ENCODE measurements at regions not wholly inside any gene's neighbourhood (a gene's known extent, or its start where the extent isn't known, plus 50 kb on each side); places are given as distances from the start of the nearest gene placed in this dataset.

DNA sequence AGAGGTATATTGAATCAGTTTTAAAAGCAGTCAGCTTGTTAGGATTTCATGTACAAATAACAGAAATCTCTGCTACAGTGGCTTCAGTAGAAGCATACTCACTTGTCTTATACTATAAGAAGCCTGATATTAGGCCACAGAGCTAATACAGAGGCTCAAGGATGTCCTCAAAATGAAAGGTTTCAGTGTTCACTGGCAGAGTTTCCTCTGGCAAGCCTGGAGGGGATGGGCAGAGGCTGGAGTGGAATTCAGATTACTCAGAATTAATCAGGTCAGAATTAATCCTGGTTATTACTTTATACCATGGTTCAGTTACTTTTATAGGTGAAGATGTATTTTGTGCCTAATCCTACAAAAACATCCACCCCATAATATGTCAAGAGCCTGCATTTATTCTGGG, 520.5 kb downstream of the USP25 start:
- TF ChIP-seq, protein P1, sequence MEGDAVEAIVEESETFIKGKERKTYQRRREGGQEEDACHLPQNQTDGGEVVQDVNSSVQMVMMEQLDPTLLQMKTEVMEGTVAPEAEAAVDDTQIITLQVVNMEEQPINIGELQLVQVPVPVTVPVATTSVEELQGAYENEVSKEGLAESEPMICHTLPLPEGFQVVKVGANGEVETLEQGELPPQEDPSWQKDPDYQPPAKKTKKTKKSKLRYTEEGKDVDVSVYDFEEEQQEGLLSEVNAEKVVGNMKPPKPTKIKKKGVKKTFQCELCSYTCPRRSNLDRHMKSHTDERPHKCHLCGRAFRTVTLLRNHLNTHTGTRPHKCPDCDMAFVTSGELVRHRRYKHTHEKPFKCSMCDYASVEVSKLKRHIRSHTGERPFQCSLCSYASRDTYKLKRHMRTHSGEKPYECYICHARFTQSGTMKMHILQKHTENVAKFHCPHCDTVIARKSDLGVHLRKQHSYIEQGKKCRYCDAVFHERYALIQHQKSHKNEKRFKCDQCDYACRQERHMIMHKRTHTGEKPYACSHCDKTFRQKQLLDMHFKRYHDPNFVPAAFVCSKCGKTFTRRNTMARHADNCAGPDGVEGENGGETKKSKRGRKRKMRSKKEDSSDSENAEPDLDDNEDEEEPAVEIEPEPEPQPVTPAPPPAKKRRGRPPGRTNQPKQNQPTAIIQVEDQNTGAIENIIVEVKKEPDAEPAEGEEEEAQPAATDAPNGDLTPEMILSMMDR (IDR thresholded peaks at IDR 0.05; ENCODE audit: partially characterized antibody, unreplicated experiment) = no peak
- no peak overlapping the region for H3K4me3 Mint-ChIP-seq (ENCODE audit: unreplicated experiment)
- no peak overlapping the region for H3K27ac Mint-ChIP-seq (ENCODE audit: unreplicated experiment)
- H3K36me3 Mint-ChIP-seq (ENCODE audit: unreplicated experiment) = no peaks in the 10 kb centered on the region
- peaks cover 2% of the 10 kb centered on the region for H3K27me3 Mint-ChIP-seq (ENCODE audit: unreplicated experiment)
- H3K4me1 Mint-ChIP-seq (ENCODE audit: low read depth, unreplicated experiment) = peaks cover 3% of the 10 kb centered on the region
- DNase-seq = no peak
- H3K9me3 Mint-ChIP-seq (ENCODE audit: unreplicated experiment) = peaks cover 3% of the 10 kb centered on the region

DNA sequence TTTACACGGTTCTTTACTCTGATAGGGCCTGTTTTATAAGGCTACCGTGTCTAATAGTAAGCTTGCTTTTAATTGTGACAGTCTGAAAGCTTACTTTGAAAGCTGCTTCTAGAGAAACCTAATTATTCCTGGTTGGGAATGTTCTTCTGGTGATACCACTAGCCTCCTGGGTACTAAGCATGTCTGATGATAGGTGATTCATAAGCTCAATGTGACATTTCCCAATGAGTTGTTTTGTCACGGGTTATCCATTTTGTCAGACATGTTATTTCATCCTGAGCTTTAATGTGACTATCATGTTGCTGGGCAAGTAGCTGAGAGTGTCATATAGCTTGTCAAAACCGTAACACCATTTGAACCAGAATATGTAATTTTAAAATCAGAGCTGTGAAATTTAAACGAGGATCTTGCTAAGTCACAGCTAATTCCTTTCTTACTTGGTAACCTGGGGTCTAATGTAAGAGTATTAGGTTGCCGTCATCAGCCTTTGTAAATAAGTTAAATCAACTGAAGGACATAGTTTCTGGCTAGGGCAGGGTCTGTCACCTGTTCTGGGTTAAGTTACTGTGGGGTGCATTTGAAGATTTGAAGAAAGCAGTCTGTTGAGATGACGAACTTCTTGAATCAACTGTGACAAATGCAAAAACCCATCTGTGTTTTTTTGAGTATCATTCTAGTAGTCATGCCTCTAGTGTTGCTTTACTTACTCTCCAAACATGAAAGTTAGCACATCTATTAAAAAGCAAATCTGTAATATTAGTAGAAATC, 529.2 kb downstream of the USP25 start:
- peak overlapping the region; percentile 23 for H3K27ac Mint-ChIP-seq (ENCODE audit: unreplicated experiment)
- no peak for DNase-seq
- H3K36me3 Mint-ChIP-seq (ENCODE audit: unreplicated experiment) = no peaks in the 10 kb centered on the region
- H3K4me3 Mint-ChIP-seq (ENCODE audit: unreplicated experiment) = no peak overlapping the region
- no peaks in the 10 kb centered on the region for H3K9me3 Mint-ChIP-seq (ENCODE audit: unreplicated experiment)
- H3K4me1 Mint-ChIP-seq (ENCODE audit: low read depth, unreplicated experiment) = no peaks in the 10 kb centered on the region
- H3K27me3 Mint-ChIP-seq (ENCODE audit: unreplicated experiment) = no peaks in the 10 kb centered on the region
- TF ChIP-seq, protein P1 (IDR thresholded peaks at IDR 0.05; ENCODE audit: partially characterized antibody, unreplicated experiment) = no peak

DNA sequence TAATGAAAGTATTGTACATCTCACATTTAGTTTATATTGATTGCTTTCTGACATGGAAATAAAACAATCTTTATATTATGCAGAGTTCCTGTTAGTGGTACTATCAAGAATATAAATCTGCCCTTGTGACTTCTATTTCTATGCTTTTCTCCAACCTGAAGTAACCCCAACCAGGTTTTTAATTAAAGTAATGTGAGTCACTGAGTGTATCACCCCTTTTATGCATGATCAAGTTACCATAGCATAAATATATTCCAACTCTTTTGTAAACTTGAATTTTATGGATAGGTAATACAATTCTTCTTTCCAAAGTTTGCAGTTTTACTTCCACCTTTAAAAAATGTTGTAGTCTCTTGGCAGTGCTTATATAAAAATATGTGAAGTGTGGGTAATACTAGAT, 532.3 kb downstream of the USP25 start:
- TF ChIP-seq, protein P1 (IDR thresholded peaks at IDR 0.05; ENCODE audit: partially characterized antibody, unreplicated experiment) = no peak
- no peaks in the 10 kb centered on the region for H3K36me3 Mint-ChIP-seq (ENCODE audit: unreplicated experiment)
- H3K4me3 Mint-ChIP-seq (ENCODE audit: unreplicated experiment) = no peak overlapping the region
- no peaks in the 10 kb centered on the region for H3K9me3 Mint-ChIP-seq (ENCODE audit: unreplicated experiment)
- H3K4me1 Mint-ChIP-seq (ENCODE audit: low read depth, unreplicated experiment) = no peaks in the 10 kb centered on the region
- H3K27ac Mint-ChIP-seq (ENCODE audit: unreplicated experiment) = no peak overlapping the region
- no peak for DNase-seq
- no peaks in the 10 kb centered on the region for H3K27me3 Mint-ChIP-seq (ENCODE audit: unreplicated experiment)

- DNase-seq = no peak
- TF ChIP-seq, protein P1 (IDR thresholded peaks at IDR 0.05; ENCODE audit: partially characterized antibody, unreplicated experiment) = no peak
- no peak overlapping the region for H3K27ac Mint-ChIP-seq (ENCODE audit: unreplicated experiment)
- H3K27me3 Mint-ChIP-seq (ENCODE audit: unreplicated experiment) = no peaks in the 10 kb centered on the region
- H3K9me3 Mint-ChIP-seq (ENCODE audit: unreplicated experiment) = no peaks in the 10 kb centered on the region
- H3K4me3 Mint-ChIP-seq (ENCODE audit: unreplicated experiment) = no peak overlapping the region
- H3K36me3 Mint-ChIP-seq (ENCODE audit: unreplicated experiment) = no peaks in the 10 kb centered on the region
- no peaks in the 10 kb centered on the region for H3K4me1 Mint-ChIP-seq (ENCODE audit: low read depth, unreplicated experiment)
Measured at GRCh38 chr21:16264319-16264718, 534.5 kb downstream of the USP25 start.

- no peaks in the 10 kb centered on the region for H3K36me3 Mint-ChIP-seq (ENCODE audit: unreplicated experiment)
- H3K4me1 Mint-ChIP-seq (ENCODE audit: low read depth, unreplicated experiment) = no peaks in the 10 kb centered on the region
- no peaks in the 10 kb centered on the region for H3K27me3 Mint-ChIP-seq (ENCODE audit: unreplicated experiment)
- no peak for DNase-seq
- TF ChIP-seq, protein P1 (IDR thresholded peaks at IDR 0.05; ENCODE audit: partially characterized antibody, unreplicated experiment) = no peak
- H3K27ac Mint-ChIP-seq (ENCODE audit: unreplicated experiment) = no peak overlapping the region
- peaks cover 2% of the 10 kb centered on the region for H3K9me3 Mint-ChIP-seq (ENCODE audit: unreplicated experiment)
- H3K4me3 Mint-ChIP-seq (ENCODE audit: unreplicated experiment) = no peak overlapping the region
Measured at GRCh38 chr21:16269476-16269875, 539.7 kb downstream of the USP25 start.

All from glutamatergic neuron (in vitro differentiated cells).